ENCODE measurements at regions not wholly inside any gene's neighbourhood (a gene's known extent, or its start where the extent isn't known, plus 50 kb on each side); places are given as distances from the start of the nearest gene placed in this dataset.
"Not testable (repeated sequence)": the region's sequence is repeated elsewhere in the genome, so short reads cannot be mapped to it uniquely, and the experiment has no call there.

- intact Hi-C loops (cut with DNase I), result no loop called here
Measured at GRCh38 chr9:99633265-99633664, 188.4 kb upstream of the NR4A3 start.

DNA sequence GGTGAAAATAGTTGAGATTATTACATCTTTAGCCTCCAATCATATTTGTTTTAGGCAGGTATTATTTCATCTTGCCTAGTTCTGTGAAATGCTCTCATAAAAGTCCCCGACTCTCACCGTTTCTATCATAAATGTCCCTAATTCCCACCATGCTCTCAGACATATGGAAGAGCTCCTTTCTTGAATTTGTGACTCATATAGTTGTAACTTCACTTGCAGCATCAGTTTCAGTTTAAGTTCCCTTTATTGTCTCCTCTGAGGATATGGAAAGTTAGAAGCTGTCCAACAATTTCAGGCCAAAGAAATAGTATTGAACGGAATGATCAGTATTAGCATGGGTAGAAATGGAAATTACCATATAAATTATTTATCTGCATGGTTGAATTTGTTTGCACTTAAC is 187.5 kb upstream of the NR4A3 start:
- intact Hi-C loops (cut with DNase I), result no loop called here

More at GRCh38 chr9:99633265-99633664, 188.4 kb upstream of the NR4A3 start:
- DNase-seq (ENCODE audit: low spot score), result no peak

GRCh38 chr9:99635032-99635431 is 186.7 kb upstream of the NR4A3 start:
- DNase-seq (ENCODE audit: low spot score), result no peak
- intact Hi-C loops (cut with DNase I), result no loop called here

More for the DNA sequence above, 187.5 kb upstream of the NR4A3 start:
- no peak for DNase-seq (ENCODE audit: low spot score)

- intact Hi-C loops (cut with DNase I), result no loop called here
- DNase-seq (ENCODE audit: low spot score), result no peak
Measured at GRCh38 chr9:99637641-99638040, 184.0 kb upstream of the NR4A3 start.

GRCh38 chr9:99638971-99639370 is 182.7 kb upstream of the NR4A3 start:
- DNase-seq (ENCODE audit: low spot score), result no peak
- intact Hi-C loops (cut with DNase I), result no loop called here

DNA sequence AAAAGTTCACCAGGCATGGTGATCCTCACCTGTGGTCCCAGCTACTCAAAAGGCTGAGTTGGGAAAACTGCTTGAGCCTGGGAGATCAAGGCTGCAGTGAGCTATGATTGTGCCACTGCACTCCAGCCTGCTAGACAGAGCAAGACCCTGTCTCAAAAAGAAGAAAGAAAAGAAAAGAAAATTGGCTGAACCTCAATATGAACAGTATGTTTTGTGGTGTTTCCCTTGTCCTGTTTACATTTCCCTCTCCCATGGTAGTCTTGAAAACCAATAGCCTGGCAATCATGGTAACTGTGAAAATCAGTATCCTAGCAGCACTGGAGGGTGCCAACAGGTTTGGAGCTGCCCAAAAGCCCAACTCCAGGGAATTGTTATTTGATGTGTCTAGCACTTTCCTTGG is 174.1 kb upstream of the NR4A3 start:
- DNase-seq (ENCODE audit: low spot score), result no peak
- intact Hi-C loops (cut with DNase I), result no loop called here

GRCh38 chr9:99650187-99650874 is 171.4 kb upstream of the NR4A3 start:
- intact Hi-C loops (cut with DNase I), result no loop called here
- no peak for DNase-seq (ENCODE audit: low spot score)

DNA sequence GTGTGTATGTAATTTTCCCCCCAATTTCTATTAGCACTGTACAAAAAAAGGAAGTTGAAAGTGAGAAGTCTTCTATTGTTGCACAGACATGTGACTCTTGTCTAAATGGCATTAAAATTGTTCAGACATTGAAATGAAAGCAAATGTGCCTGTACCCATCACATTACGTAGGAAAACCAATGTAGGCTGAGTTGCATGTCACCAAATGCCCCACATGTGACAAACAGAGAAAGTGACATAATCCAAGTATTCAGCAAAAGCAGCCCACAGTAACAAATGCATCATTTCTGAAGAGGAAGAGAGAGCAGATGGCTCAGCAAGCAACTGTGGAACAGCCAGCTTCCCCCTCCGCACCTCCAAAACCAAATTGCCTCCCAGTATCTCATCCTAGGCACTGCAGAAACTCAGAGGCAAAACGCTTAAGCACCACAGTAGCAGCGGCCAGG is 161.5 kb upstream of the NR4A3 start:
- DNase-seq (ENCODE audit: low spot score), result no peak
- intact Hi-C loops (cut with DNase I), result no loop called here

- no peak for DNase-seq (ENCODE audit: low spot score)
Measured at GRCh38 chr9:99663297-99663696, 158.4 kb upstream of the NR4A3 start.

DNA sequence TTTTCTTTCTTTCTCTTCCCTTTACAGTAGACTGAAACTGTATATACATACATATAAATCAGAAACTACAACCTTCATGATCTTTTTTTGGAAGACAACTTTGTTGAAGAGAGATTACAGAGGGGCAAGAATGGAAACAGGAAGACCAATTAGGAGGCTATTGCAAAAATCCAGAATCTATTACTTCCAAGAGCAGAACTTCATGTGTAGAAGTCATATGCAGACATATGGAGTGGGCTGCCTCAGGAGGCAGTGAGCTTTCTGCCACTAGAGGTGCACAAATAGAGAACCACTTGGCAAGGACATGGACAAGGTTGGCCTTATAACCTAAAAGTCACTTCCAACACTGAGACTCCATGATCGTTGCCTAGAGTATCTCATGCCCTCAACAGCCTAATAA is 157.8 kb upstream of the NR4A3 start:
- DNase-seq (ENCODE audit: low spot score), result no peak
- intact Hi-C loops (cut with DNase I), result no loop called here

More at GRCh38 chr9:99663297-99663696, 158.4 kb upstream of the NR4A3 start:
- intact Hi-C loops (cut with DNase I), result no loop called here

GRCh38 chr9:99666571-99666970 is 155.1 kb upstream of the NR4A3 start:
- DNase-seq (ENCODE audit: low spot score), result no peak
- intact Hi-C loops (cut with DNase I), result no loop called here

- intact Hi-C loops (cut with DNase I); DNase-seq (ENCODE audit: low spot score): not testable (repeated sequence)
Measured at GRCh38 chr9:99670886-99671285, 150.8 kb upstream of the NR4A3 start.

DNA sequence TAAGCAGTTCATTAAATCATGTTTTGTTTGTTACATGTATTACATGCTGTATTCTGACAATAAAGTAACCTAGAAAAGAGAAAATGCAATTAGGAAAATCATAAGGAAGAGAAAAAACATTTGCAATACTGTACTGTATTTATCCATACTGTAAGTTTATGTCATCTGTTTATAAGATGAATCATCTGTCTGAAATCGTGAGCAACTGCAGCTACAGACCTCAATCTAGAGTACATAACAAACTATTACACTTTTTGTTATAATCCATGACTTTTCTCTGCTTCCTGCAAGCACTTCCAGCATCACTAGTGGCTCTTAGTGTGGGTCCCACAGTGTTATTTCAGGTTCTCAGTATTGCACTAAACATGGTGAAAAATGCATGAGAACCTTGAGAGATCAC is 144.4 kb upstream of the NR4A3 start:
- no peak for DNase-seq (ENCODE audit: low spot score)
- intact Hi-C loops (cut with DNase I), result no loop called here

GRCh38 chr9:99678566-99678965 is 143.1 kb upstream of the NR4A3 start:
- DNase-seq (ENCODE audit: low spot score), result no peak
- intact Hi-C loops (cut with DNase I), result no loop called here

GRCh38 chr9:99680191-99680590 is 141.5 kb upstream of the NR4A3 start:
- no peak for DNase-seq (ENCODE audit: low spot score)
- intact Hi-C loops (cut with DNase I), result no loop called here

DNA sequence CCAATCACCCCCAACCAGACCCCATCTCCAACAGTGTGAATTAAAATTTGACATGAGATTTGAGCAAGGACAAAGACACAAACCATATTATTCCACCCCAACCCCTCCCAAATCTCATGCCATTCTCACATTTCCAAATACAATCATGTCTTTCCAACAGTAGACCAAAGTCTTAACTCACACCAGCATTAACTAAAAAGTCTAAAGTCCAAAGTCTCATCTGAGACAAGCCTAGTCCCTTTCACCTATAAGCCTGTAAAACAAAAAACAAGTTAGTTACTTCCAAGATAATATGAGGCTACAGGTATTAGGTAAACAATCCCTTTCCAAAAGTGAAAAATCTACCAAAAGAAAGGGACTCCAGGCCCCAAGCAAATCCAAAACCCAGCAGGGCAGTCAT is 140.6 kb upstream of the NR4A3 start:
- intact Hi-C loops (cut with DNase I), result no loop called here
- DNase-seq (ENCODE audit: low spot score), result no peak

DNA sequence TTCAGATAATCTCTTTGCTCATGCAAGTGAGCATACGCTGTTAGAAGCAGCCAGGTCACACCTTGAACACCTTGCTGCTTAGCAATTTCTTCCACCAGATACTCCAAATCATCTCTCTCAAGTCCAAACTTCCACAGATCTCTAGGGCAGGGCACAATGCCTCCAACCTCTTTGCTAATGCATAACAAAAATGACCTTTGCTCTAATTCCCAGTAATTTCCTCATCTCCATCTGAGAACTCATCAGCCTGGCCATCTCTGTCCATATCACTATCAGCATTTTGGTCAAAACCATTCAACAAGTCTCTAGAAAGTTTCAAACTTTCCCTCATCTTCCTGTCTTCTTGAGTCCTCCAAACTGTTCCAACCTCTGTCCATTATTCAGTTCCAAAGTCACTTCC is 139.3 kb upstream of the NR4A3 start:
- intact Hi-C loops (cut with DNase I), result no loop called here
- DNase-seq (ENCODE audit: low spot score), result no peak

GRCh38 chr9:99682870-99683269 is 138.8 kb upstream of the NR4A3 start:
- intact Hi-C loops (cut with DNase I), result no loop called here
- DNase-seq (ENCODE audit: low spot score), result no peak

- no peak for DNase-seq (ENCODE audit: low spot score)
- intact Hi-C loops (cut with DNase I), result no loop called here
Measured at GRCh38 chr9:99690573-99690972, 131.1 kb upstream of the NR4A3 start.

GRCh38 chr9:99693888-99694287 is 127.8 kb upstream of the NR4A3 start:
- no peak for DNase-seq (ENCODE audit: low spot score)
- intact Hi-C loops (cut with DNase I), result no loop called here

DNA sequence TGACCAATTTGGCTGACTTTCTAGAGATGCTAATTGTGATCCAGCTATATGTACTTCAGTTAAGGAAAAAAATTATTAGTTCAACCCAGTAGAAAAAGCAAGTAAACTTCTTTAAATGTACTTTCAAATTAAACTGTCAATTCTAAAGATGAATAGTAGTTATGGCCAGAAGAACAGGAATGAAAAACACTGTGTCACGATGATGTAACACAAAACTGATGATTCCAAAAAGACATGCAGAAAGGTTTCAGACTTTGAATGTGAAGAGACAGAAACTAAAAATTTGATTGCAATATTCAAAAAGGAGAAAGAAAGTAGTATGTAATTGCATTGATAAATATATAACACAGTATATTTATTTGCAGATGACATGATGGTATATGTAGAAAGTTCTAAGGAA is 127.3 kb upstream of the NR4A3 start:
- no peak for DNase-seq (ENCODE audit: low spot score)
- intact Hi-C loops (cut with DNase I), result no loop called here

DNA sequence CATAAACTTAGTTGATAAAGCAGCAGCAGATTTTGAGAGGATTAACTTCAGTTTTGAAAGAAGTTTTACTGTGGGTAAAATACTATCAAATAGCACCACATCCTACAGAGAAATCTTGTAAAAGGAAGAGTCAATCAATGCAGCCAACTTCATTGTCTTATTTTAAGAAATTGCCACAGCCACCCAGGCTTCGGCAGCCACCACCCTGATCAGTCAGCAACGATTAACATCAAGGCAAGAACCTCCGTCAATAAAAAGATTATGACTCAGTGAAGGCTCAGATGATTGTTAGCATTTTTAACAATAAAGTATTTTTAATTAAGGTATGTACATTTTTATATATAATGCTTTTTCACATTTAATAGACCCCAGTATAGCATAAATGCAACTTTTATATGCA is 122.3 kb upstream of the NR4A3 start:
- intact Hi-C loops (cut with DNase I), result no loop called here
- no peak for DNase-seq (ENCODE audit: low spot score)

All from cardiac septum (tissue), 1 donor.